HepG2 (cell line): ENCODE measurements at regions not wholly inside any gene's neighbourhood (a gene's known extent, or its start where the extent isn't known, plus 50 kb on each side); places are given as distances from the start of the nearest gene placed in this dataset.
"Not testable (repeated sequence)": the region's sequence is repeated elsewhere in the genome, so short reads cannot be mapped to it uniquely, and the experiment has no call there.

Experiments used
- ATAC-seq: fragments of 200-7000 bp; cut with Tn5 transposase; 3 replicates; pipeline ENCODE4 v1.9.1; 2020; ENCODE audit warnings: mild to moderate bottlenecking, moderate library complexity
- BruUV-seq: library from RNA; stranded (reverse); fragments of 400-500 nt; replicated peaks from 2 replicates; lab custom pipeline; 2021; lab: Mats Ljungman, UMichigan
- CTCF ChIA-PET: fragments of 300-600 bp; formaldehyde crosslinking; extraction: SDS; loops from one replicate; lab custom pipeline; 2021; ENCODE audit warnings: low total read pairs, inconsistent platforms, low intra/inter-chr PET ratio; lab: Yijun Ruan, JAX
- POLR2A ChIA-PET: fragments of 350-600 bp; sonication (Branson Sonifier 250); formaldehyde crosslinking; loops from one replicate; lab custom pipeline; 2020; ENCODE audit warnings: antibody characterized with exemption, inconsistent platforms; lab: Yijun Ruan, JAX
- DNase-seq: peaks from one replicate; pipeline ENCODE4 v3.0.0-alpha.2; 2015; ENCODE audit warnings: low spot score
- FAIRE-seq: peaks from 3 replicates; lab custom pipeline; 2011; peaks lifted over from hg19 to GRCh38; lab: Jason Lieb, UNC
- H2AFZ ChIP-seq: one replicate; pipeline ENCODE4 v1.6.1; 2011; ENCODE audit warnings: low read length, inconsistent platforms
- H3K27ac ChIP-seq: fragments of 300-600 bp; 3 replicates; pipeline ENCODE4 v1.8.0; 2011; ENCODE audit warnings: mixed run types, mild to moderate bottlenecking, mixed read lengths, low read length, inconsistent platforms; ENCODE audit not compliant: insufficient read depth; ENCODE audit errors: extremely low read length
- H3K27me3 ChIP-seq, 2 experiments: fragments of 200-600 bp in 1 of 2; 2 replicates in 1 of 2; 3 replicates in 1 of 2; pipeline versions ENCODE4 v1.6.0 to v1.8.0; 2011; ENCODE audit warnings: low read length in 2 of 2, mild to moderate bottlenecking in 2 of 2, moderate library complexity in 2 of 2, inconsistent platforms in 1 of 2; ENCODE audit not compliant: insufficient read depth in 2 of 2, control insufficient read depth in 1 of 2
- H3K36me3 ChIP-seq, 2 experiments: fragments of 200-600 bp in 1 of 2; replicated peaks in 1 of 2; 2 replicates in 1 of 2; 3 replicates in 1 of 2; pipeline versions ENCODE4 v1.5.1 to v1.8.0; 2011; ENCODE audit warnings: low read length in 2 of 2, inconsistent platforms in 1 of 2; ENCODE audit not compliant: insufficient read depth in 2 of 2, control insufficient read depth in 1 of 2
- H3K4me1 ChIP-seq: 2 replicates; pipeline ENCODE4 v1.5.1; 2012; ENCODE audit warnings: low read length, inconsistent platforms; ENCODE audit not compliant: insufficient read depth
- H3K4me2 ChIP-seq: 2 replicates; pipeline ENCODE4 v1.6.0; 2011; ENCODE audit warnings: low read depth, low read length, inconsistent platforms
- H3K4me3 ChIP-seq, 3 experiments: fragments of 200-600 bp in 1 of 3; sonication (generic), shearing (Covaris generic) in 1 of 3; replicated peaks in 1 of 3; 2 replicates each; pipeline ENCODE4 v1.5.1; 2011 to 2016; ENCODE audit warnings: low read length in 3 of 3, inconsistent platforms in 2 of 3, low read depth in 2 of 3, mild to moderate bottlenecking in 2 of 3, control low read depth in 1 of 3, mixed read lengths in 1 of 3; ENCODE audit not compliant: insufficient read depth in 1 of 3
- H3K79me2 ChIP-seq: one replicate; pipeline ENCODE4 v1.6.1; 2011; ENCODE audit warnings: low read length, inconsistent platforms; ENCODE audit not compliant: insufficient read depth
- H3K9ac ChIP-seq: 2 replicates; pipeline ENCODE4 v1.6.0; 2011; ENCODE audit warnings: mild to moderate bottlenecking, low read depth, low read length, inconsistent platforms; ENCODE audit not compliant: insufficient read depth
- H3K9me3 ChIP-seq: 2 replicates; pipeline ENCODE4 v1.5.1; 2012; ENCODE audit warnings: mild to moderate bottlenecking, low read length
- H4K20me1 ChIP-seq: 2 replicates; pipeline ENCODE4 v1.6.0; 2011; ENCODE audit warnings: inconsistent platforms, mild to moderate bottlenecking, low read length, moderate library complexity; ENCODE audit not compliant: insufficient read depth
- RFX3 ChIP-seq: IDR thresholded peaks from 2 replicates; pipeline ENCODE4 v1.6.1; 2016; ENCODE audit warnings: missing biosample characterization, missing genetic modification reagents
- RXRB ChIP-seq: IDR thresholded peaks from 2 replicates; pipeline ENCODE4 v1.6.1; 2016; ENCODE audit warnings: borderline replicate concordance, missing genetic modification reagents, missing compliant biosample characterization
- STAG1 ChIP-seq: sonication (generic); formaldehyde crosslinking; IDR thresholded peaks from 2 replicates; pipeline ENCODE4 v1.4.0; 2020; ENCODE audit warnings: missing genetic modification reagents
- ZNF441 ChIP-seq: sonication (generic); formaldehyde crosslinking; IDR thresholded peaks from 2 replicates; pipeline ENCODE4 v1.7.0; 2021; ENCODE audit warnings: missing genetic modification reagents, borderline replicate concordance
- WGBS: methylation state at CpG from one replicate; pipeline ENCODE4 v1.1.6; 2017; ENCODE audit warnings: low lambda C conversion rate; 5-methylcytosine and 5-hydroxymethylcytosine counted together
- in situ Hi-C: cut with HindIII; loops from 2 replicates; pipeline ENCODE4 v1.10.0; 2017; ENCODE audit warnings: low pct_unique_long_range_greater_than_20kb; ENCODE audit not compliant: extremely low pct_ligation_motif_present
- intact Hi-C: fragments of 100-400 bp; cut with micrococcal nuclease; formaldehyde crosslinking; loops from one replicate; pipeline ENCODE4 v1.10.0; 2022; ENCODE audit not compliant: unreplicated experiment
- TF ChIP-seq, protein P1 (sequence below): sonication (generic); formaldehyde crosslinking; IDR thresholded peaks from 2 replicates; pipeline ENCODE4 v1.5.1; 2020; ENCODE audit warnings: missing genetic modification reagents, mild to moderate bottlenecking, borderline replicate concordance
- TF ChIP-seq, protein P2 (sequence below): IDR thresholded peaks from 2 replicates; pipeline ENCODE4 v1.6.1; 2016; ENCODE audit warnings: missing compliant biosample characterization, missing genetic modification reagents, borderline replicate concordance
- TF ChIP-seq, protein P3 (sequence below): sonication (generic); formaldehyde crosslinking; IDR thresholded peaks from 2 replicates; pipeline ENCODE4 v1.5.0; 2020; ENCODE audit warnings: mild to moderate bottlenecking, missing genetic modification reagents, moderate library complexity

DNA sequence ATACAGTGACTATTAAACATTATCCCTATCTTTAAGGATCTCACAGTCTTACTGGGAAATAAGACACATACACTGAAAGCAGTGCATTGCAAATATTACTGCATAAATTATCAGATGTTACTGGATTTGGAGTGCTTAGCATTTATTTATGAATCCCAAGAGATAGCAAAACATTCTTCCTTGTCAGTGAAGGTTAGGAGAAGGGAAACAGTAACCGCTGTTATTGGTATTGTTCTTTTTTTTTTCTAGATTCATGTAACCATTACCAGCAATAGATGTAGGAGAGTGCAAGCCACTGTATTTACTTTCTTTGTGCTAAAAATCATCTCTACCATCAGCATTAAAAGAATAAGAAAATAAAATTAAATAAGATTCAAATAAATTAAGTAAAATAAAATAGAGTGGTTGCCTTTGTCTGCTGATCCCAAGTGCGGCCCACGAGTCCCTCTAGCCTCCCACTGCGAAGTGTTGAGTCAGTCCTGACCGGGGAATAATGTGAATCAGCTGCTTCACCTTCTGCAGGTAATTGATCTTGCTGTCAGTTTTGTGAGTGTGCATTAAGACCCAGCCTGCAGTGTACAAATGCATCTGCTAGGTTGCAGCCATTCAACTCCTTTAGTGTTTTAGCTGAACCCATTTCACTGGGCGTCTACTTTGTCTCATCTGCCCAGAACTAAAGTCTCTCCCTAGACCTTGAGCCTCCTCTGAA, 1344.9 kb downstream of the GATA3 start:
- Histone ChIP-seq H3K79me2 (no peaks in the 10 kb centered on the region), H3K4me2 (no peak overlapping the region), H3K9me3 (peaks cover 34% of the 10 kb centered on the region), H2AFZ (no peak overlapping the region), H3K4me3 (no peak overlapping the region), H3K4me1 (no peaks in the 10 kb centered on the region), H3K27ac (no peak overlapping the region), H3K9ac (no peak overlapping the region), H4K20me1 (no peaks in the 10 kb centered on the region), H3K27me3 (no peaks in the 10 kb centered on the region), H3K36me3 (no peaks in the 10 kb centered on the region)
- TF ChIP-seq ZNF441 (CRISPR knock-in tag): no peak
- no peak for TF ChIP-seq RFX3
- TF ChIP-seq, protein P1, sequence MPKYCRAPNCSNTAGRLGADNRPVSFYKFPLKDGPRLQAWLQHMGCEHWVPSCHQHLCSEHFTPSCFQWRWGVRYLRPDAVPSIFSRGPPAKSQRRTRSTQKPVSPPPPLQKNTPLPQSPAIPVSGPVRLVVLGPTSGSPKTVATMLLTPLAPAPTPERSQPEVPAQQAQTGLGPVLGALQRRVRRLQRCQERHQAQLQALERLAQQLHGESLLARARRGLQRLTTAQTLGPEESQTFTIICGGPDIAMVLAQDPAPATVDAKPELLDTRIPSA (CRISPR knock-in tag): no peak
- TF ChIP-seq RXRB (CRISPR knock-in tag): no peak
- TF ChIP-seq, protein P2, sequence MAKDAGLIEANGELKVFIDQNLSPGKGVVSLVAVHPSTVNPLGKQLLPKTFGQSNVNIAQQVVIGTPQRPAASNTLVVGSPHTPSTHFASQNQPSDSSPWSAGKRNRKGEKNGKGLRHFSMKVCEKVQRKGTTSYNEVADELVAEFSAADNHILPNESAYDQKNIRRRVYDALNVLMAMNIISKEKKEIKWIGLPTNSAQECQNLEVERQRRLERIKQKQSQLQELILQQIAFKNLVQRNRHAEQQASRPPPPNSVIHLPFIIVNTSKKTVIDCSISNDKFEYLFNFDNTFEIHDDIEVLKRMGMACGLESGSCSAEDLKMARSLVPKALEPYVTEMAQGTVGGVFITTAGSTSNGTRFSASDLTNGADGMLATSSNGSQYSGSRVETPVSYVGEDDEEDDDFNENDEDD: no peak
- ATAC-seq (no peak), FAIRE-seq (no peak), DNase-seq (no peak)
- no TSS peak for BruUV-seq
- ChIA-PET CTCF (no interaction called here), POLR2A (no interaction called here)
- in situ Hi-C loops: no loop called here
- intact Hi-C loops: no loop called here
- 3% methylated on average over 6 of the region's 6 CpGs for WGBS

DNA sequence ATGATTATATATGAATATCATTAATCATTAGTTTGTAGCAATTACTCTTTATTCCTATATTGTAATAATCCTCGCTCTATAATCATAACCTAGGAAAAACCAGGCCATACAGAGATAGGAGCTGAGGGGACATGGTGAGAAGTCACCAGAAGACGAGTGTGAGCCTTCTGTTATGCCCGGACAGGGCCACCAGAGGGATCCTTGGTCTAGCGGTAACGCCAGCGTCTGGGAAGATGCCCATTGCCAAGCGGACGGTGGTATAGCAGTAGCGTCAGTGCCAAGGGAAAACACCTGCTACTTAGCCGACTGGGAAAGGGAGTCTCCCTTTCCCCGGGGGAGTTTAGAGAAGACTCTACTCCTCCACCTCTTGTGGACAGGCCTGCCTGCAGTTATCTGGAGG, 1347.6 kb downstream of the GATA3 start:
- H3K27me3 ChIP-seq, BruUV-seq, CTCF ChIA-PET, H3K4me2 ChIP-seq, intact Hi-C loops, H3K36me3 ChIP-seq, ATAC-seq, H3K27ac ChIP-seq, H2AFZ ChIP-seq, POLR2A ChIA-PET, DNase-seq, H4K20me1 ChIP-seq, H3K4me3 ChIP-seq, FAIRE-seq, in situ Hi-C loops, H3K9ac ChIP-seq, H3K4me1 ChIP-seq, H3K79me2 ChIP-seq: not testable (repeated sequence)
- H3K9me3 ChIP-seq: peaks cover 35% of the 10 kb centered on the region
- 33% methylated on average over 11 of the region's 11 CpGs for WGBS
- TF ChIP-seq STAG1 (CRISPR knock-in tag): peak; percentile 41
- TF ChIP-seq, protein P3, sequence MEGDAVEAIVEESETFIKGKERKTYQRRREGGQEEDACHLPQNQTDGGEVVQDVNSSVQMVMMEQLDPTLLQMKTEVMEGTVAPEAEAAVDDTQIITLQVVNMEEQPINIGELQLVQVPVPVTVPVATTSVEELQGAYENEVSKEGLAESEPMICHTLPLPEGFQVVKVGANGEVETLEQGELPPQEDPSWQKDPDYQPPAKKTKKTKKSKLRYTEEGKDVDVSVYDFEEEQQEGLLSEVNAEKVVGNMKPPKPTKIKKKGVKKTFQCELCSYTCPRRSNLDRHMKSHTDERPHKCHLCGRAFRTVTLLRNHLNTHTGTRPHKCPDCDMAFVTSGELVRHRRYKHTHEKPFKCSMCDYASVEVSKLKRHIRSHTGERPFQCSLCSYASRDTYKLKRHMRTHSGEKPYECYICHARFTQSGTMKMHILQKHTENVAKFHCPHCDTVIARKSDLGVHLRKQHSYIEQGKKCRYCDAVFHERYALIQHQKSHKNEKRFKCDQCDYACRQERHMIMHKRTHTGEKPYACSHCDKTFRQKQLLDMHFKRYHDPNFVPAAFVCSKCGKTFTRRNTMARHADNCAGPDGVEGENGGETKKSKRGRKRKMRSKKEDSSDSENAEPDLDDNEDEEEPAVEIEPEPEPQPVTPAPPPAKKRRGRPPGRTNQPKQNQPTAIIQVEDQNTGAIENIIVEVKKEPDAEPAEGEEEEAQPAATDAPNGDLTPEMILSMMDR (CRISPR knock-in tag): 0 out of 2 replicates have a peak, but pooled peaks have one; percentile 13
